ENCODE measurements at regions not wholly inside any gene's neighbourhood (a gene's known extent, or its start where the extent isn't known, plus 50 kb on each side); places are given as distances from the start of the nearest gene placed in this dataset.

GRCh38 chr13:40096357-40096901 is 441.0 kb downstream of the COG6 start:
- no peak for TF ChIP-seq CTCF (IDR thresholded peaks at IDR 0.05)
- Histone ChIP-seq H3K9me3 (peaks cover 0 to 10% (median 0%) of the 10 kb centered on the region in 11 donors), H3K36me3 (no peaks in the 10 kb centered on the region), H3K27me3 (no peaks in the 10 kb centered on the region), H3K4me3 (no peak overlapping the region), H3K4me1 (no peaks in the 10 kb centered on the region), H3K27ac (no peak overlapping the region)
- intact Hi-C loops (cut with DNase I): no loop called here
- no peak for DNase-seq
- no peak for ATAC-seq
- 77 to 79% methylated on average over 4 of the region's 4 CpGs for WGBS, 2 donors

GRCh38 chr13:40098246-40098645 is 442.8 kb downstream of the COG6 start:
- intact Hi-C loops (cut with DNase I): no loop called here
- Histone ChIP-seq H3K27ac (no peak overlapping the region), H3K27me3 (no peaks in the 10 kb centered on the region), H3K4me3 (no peak overlapping the region), H3K36me3 (no peaks in the 10 kb centered on the region), H3K9me3 (peaks cover 0 to 10% (median 0%) of the 10 kb centered on the region in 11 donors), H3K4me1 (no peaks in the 10 kb centered on the region)
- ATAC-seq (no peak), DNase-seq (no peak)
- 90 to 92% methylated on average over 7 of the region's 7 CpGs for WGBS, 2 donors
- TF ChIP-seq CTCF (IDR thresholded peaks at IDR 0.05): no peak

- WGBS, 2 donors: 94 to 98% methylated on average over 3 of the region's 3 CpGs
- Histone ChIP-seq H3K27ac (no peak overlapping the region), H3K27me3 (no peaks in the 10 kb centered on the region), H3K4me1 (no peaks in the 10 kb centered on the region), H3K4me3 (no peak overlapping the region), H3K9me3 (peaks cover 0 to 10% (median 0%) of the 10 kb centered on the region in 11 donors), H3K36me3 (no peaks in the 10 kb centered on the region)
- DNase-seq: no peak
- ATAC-seq: no peak
- no peak for TF ChIP-seq CTCF (IDR thresholded peaks at IDR 0.05)
- intact Hi-C loops (cut with DNase I): no loop called here
Observed at GRCh38 chr13:40101708-40102359, 446.4 kb downstream of the COG6 start.

- no peak for TF ChIP-seq CTCF (IDR thresholded peaks at IDR 0.05)
- intact Hi-C loops (cut with DNase I): no loop called here
- Histone ChIP-seq H3K4me3 (no peak overlapping the region), H3K27me3 (no peaks in the 10 kb centered on the region), H3K9me3 (peaks cover 0 to 10% (median 0%) of the 10 kb centered on the region in 11 donors), H3K27ac (no peak overlapping the region), H3K36me3 (no peaks in the 10 kb centered on the region), H3K4me1 (no peaks in the 10 kb centered on the region)
- DNase-seq (no peak), ATAC-seq (no peak)
- 97 to 98% methylated on average over 3 of the region's 3 CpGs for WGBS, 2 donors
Observed at GRCh38 chr13:40102360-40102727, 446.9 kb downstream of the COG6 start.

Data from heart right ventricle (tissue), 16 donors.